ENCODE measurements at regions not wholly inside any gene's neighbourhood (a gene's known extent, or its start where the extent isn't known, plus 50 kb on each side); places are given as distances from the start of the nearest gene placed in this dataset.
"Not testable (repeated sequence)": the region's sequence is repeated elsewhere in the genome, so short reads cannot be mapped to it uniquely, and the experiment has no call there.

- H3K4me3 Mint-ChIP-seq, result no peak overlapping the region
- no peaks in the 10 kb centered on the region for H3K9me3 Mint-ChIP-seq
- H3K27ac Mint-ChIP-seq, result no peak overlapping the region
- intact Hi-C loops (cut with micrococcal nuclease), result no loop called here
- DNase-seq, result no peak
- peaks cover 3% of the 10 kb centered on the region for H3K27me3 Mint-ChIP-seq (ENCODE audit: low read depth)
- H3K36me3 Mint-ChIP-seq (ENCODE audit: low read depth), result no peaks in the 10 kb centered on the region
- CTCF ChIA-PET, result no interaction called here
- H3K4me1 Mint-ChIP-seq (ENCODE audit: low read depth), result no peaks in the 10 kb centered on the region
Measured at GRCh38 chr12:75751769-75752471, 240.5 kb upstream of the KRR1 start.

- Mint-ChIP-seq H3K4me3 (no peak overlapping the region), H3K36me3 (ENCODE audit: low read depth) (no peaks in the 10 kb centered on the region), H3K27me3 (ENCODE audit: low read depth) (peaks cover 3% of the 10 kb centered on the region), H3K9me3 (no peaks in the 10 kb centered on the region), H3K27ac (no peak overlapping the region), H3K4me1 (ENCODE audit: low read depth) (no peaks in the 10 kb centered on the region)
- DNase-seq, result no peak
- intact Hi-C loops (cut with micrococcal nuclease), result no loop called here
- CTCF ChIA-PET, result no interaction called here
Measured at GRCh38 chr12:75750716-75751306, 239.4 kb upstream of the KRR1 start.

- H3K27ac Mint-ChIP-seq; H3K36me3 Mint-ChIP-seq (ENCODE audit: low read depth); intact Hi-C loops (cut with micrococcal nuclease); CTCF ChIA-PET; H3K4me1 Mint-ChIP-seq (ENCODE audit: low read depth); DNase-seq; H3K9me3 Mint-ChIP-seq; H3K4me3 Mint-ChIP-seq: not testable (repeated sequence)
- H3K27me3 Mint-ChIP-seq (ENCODE audit: low read depth), result peaks cover 10% of the 10 kb centered on the region
Measured at GRCh38 chr12:75748990-75749389, 237.6 kb upstream of the KRR1 start.

- no peak for DNase-seq
- H3K27me3 Mint-ChIP-seq (ENCODE audit: low read depth), result peaks cover 10% of the 10 kb centered on the region
- intact Hi-C loops (cut with micrococcal nuclease), result no loop called here
- H3K36me3 Mint-ChIP-seq (ENCODE audit: low read depth), result no peaks in the 10 kb centered on the region
- H3K9me3 Mint-ChIP-seq, result no peaks in the 10 kb centered on the region
- no peak overlapping the region for H3K4me3 Mint-ChIP-seq
- CTCF ChIA-PET, result no interaction called here
- H3K4me1 Mint-ChIP-seq (ENCODE audit: low read depth), result no peaks in the 10 kb centered on the region
- H3K27ac Mint-ChIP-seq, result no peak overlapping the region
Measured at GRCh38 chr12:75748136-75748535, 236.7 kb upstream of the KRR1 start.

GRCh38 chr12:75747572-75748021, 236.2 kb upstream of the KRR1 start:
- CTCF ChIA-PET, result no interaction called here
- no peak overlapping the region for H3K27ac Mint-ChIP-seq
- H3K4me3 Mint-ChIP-seq, result no peak overlapping the region
- DNase-seq, result no peak
- H3K36me3 Mint-ChIP-seq (ENCODE audit: low read depth), result no peaks in the 10 kb centered on the region
- no peaks in the 10 kb centered on the region for H3K4me1 Mint-ChIP-seq (ENCODE audit: low read depth)
- H3K9me3 Mint-ChIP-seq, result no peaks in the 10 kb centered on the region
- intact Hi-C loops (cut with micrococcal nuclease), result no loop called here
- peaks cover 10% of the 10 kb centered on the region for H3K27me3 Mint-ChIP-seq (ENCODE audit: low read depth)

- intact Hi-C loops (cut with micrococcal nuclease), result no loop called here
- no peaks in the 10 kb centered on the region for H3K9me3 Mint-ChIP-seq
- peaks cover 15% of the 10 kb centered on the region for H3K27me3 Mint-ChIP-seq (ENCODE audit: low read depth)
- DNase-seq, result no peak
- CTCF ChIA-PET, result interaction anchor here (0.5 to 0.6 kb wide), 2 partner anchors 14 to 178 kb away, joined by 3 to 4 read pairs; no protein-coding TSS in a partner anchor
- no peak overlapping the region for H3K4me3 Mint-ChIP-seq
- H3K27ac Mint-ChIP-seq, result no peak overlapping the region
- H3K36me3 Mint-ChIP-seq (ENCODE audit: low read depth), result no peaks in the 10 kb centered on the region
- H3K4me1 Mint-ChIP-seq (ENCODE audit: low read depth), result no peaks in the 10 kb centered on the region
Measured at GRCh38 chr12:75746621-75747020, 235.2 kb upstream of the KRR1 start.

- Mint-ChIP-seq H3K36me3 (ENCODE audit: low read depth) (no peaks in the 10 kb centered on the region), H3K9me3 (no peaks in the 10 kb centered on the region), H3K27me3 (ENCODE audit: low read depth) (peaks cover 16% of the 10 kb centered on the region), H3K4me3 (no peak overlapping the region), H3K27ac (no peak overlapping the region), H3K4me1 (ENCODE audit: low read depth) (peaks cover 5% of the 10 kb centered on the region)
- CTCF ChIA-PET, result interaction anchor here (0.8 to 1.0 kb wide), 3 partner anchors 42 to 292 kb away, joined by 3 to 4 read pairs (median 3); no protein-coding TSS in a partner anchor
- DNase-seq, result no peak
- intact Hi-C loops (cut with micrococcal nuclease), result no loop called here
Measured at GRCh38 chr12:75744607-75745256, 233.3 kb upstream of the KRR1 start.

GRCh38 chr12:75742961-75743360, 231.6 kb upstream of the KRR1 start:
- peaks cover 15% of the 10 kb centered on the region for H3K4me1 Mint-ChIP-seq (ENCODE audit: low read depth)
- CTCF ChIA-PET, result no interaction called here
- H3K4me3 Mint-ChIP-seq, result no peak overlapping the region
- no peaks in the 10 kb centered on the region for H3K36me3 Mint-ChIP-seq (ENCODE audit: low read depth)
- H3K27ac Mint-ChIP-seq, result no peak overlapping the region
- peaks cover 13% of the 10 kb centered on the region for H3K27me3 Mint-ChIP-seq (ENCODE audit: low read depth)
- intact Hi-C loops (cut with micrococcal nuclease), result no loop called here
- H3K9me3 Mint-ChIP-seq, result no peaks in the 10 kb centered on the region
- DNase-seq, result no peak

- intact Hi-C loops (cut with micrococcal nuclease), result no loop called here
- Mint-ChIP-seq H3K27ac (no peak overlapping the region), H3K4me3 (no peak overlapping the region), H3K4me1 (ENCODE audit: low read depth) (peaks cover 16% of the 10 kb centered on the region), H3K27me3 (ENCODE audit: low read depth) (peaks cover 13% of the 10 kb centered on the region), H3K9me3 (no peaks in the 10 kb centered on the region), H3K36me3 (ENCODE audit: low read depth) (no peaks in the 10 kb centered on the region)
- CTCF ChIA-PET, result no interaction called here
- DNase-seq, result no peak
Measured at GRCh38 chr12:75742048-75742447, 230.6 kb upstream of the KRR1 start.

GRCh38 chr12:75739912-75740311, 228.5 kb upstream of the KRR1 start:
- Mint-ChIP-seq H3K27ac (no peak overlapping the region), H3K27me3 (ENCODE audit: low read depth) (peaks cover 10% of the 10 kb centered on the region), H3K9me3 (no peaks in the 10 kb centered on the region), H3K4me3 (no peak overlapping the region), H3K36me3 (ENCODE audit: low read depth) (no peaks in the 10 kb centered on the region), H3K4me1 (ENCODE audit: low read depth) (peaks cover 16% of the 10 kb centered on the region)
- intact Hi-C loops (cut with micrococcal nuclease), result no loop called here
- CTCF ChIA-PET, result interaction anchor here (0.6 to 1.1 kb wide), 3 partner anchors 88 to 994 kb away, joined by 3 read pairs; partner anchors contain the start of gene PHLDA1
- no peak for DNase-seq

GRCh38 chr12:75739098-75739497, 227.7 kb upstream of the KRR1 start:
- H3K27me3 Mint-ChIP-seq (ENCODE audit: low read depth); DNase-seq; H3K4me3 Mint-ChIP-seq; intact Hi-C loops (cut with micrococcal nuclease); H3K27ac Mint-ChIP-seq; H3K9me3 Mint-ChIP-seq; H3K36me3 Mint-ChIP-seq (ENCODE audit: low read depth): not testable (repeated sequence)
- H3K4me1 Mint-ChIP-seq (ENCODE audit: low read depth), result peaks cover 16% of the 10 kb centered on the region
- CTCF ChIA-PET, result interaction anchor here (1.1 kb wide), 1 partner anchor 293 kb away, joined by 3 read pairs; the partner anchor contains the start of gene PHLDA1

GRCh38 chr12:75738486-75738885, 227.1 kb upstream of the KRR1 start:
- no peak overlapping the region for H3K4me3 Mint-ChIP-seq
- H3K27ac Mint-ChIP-seq, result no peak overlapping the region
- peak; percentile 37 for DNase-seq
- no peaks in the 10 kb centered on the region for H3K36me3 Mint-ChIP-seq (ENCODE audit: low read depth)
- CTCF ChIA-PET, result interaction anchor here (0.6 kb wide), 1 partner anchor 290 kb away, joined by 3 read pairs; no protein-coding TSS in a partner anchor
- H3K27me3 Mint-ChIP-seq (ENCODE audit: low read depth), result peaks cover 7% of the 10 kb centered on the region
- peaks cover 16% of the 10 kb centered on the region for H3K4me1 Mint-ChIP-seq (ENCODE audit: low read depth)
- H3K9me3 Mint-ChIP-seq, result no peaks in the 10 kb centered on the region
- intact Hi-C loops (cut with micrococcal nuclease), result loop anchor here (1.0 kb wide), 2 partner anchors 16 to 293 kb away; partner anchors contain the start of gene PHLDA1
